ENCODE measurements at regions not wholly inside any gene's neighbourhood (a gene's known extent, or its start where the extent isn't known, plus 50 kb on each side); places are given as distances from the start of the nearest gene placed in this dataset.

DNA sequence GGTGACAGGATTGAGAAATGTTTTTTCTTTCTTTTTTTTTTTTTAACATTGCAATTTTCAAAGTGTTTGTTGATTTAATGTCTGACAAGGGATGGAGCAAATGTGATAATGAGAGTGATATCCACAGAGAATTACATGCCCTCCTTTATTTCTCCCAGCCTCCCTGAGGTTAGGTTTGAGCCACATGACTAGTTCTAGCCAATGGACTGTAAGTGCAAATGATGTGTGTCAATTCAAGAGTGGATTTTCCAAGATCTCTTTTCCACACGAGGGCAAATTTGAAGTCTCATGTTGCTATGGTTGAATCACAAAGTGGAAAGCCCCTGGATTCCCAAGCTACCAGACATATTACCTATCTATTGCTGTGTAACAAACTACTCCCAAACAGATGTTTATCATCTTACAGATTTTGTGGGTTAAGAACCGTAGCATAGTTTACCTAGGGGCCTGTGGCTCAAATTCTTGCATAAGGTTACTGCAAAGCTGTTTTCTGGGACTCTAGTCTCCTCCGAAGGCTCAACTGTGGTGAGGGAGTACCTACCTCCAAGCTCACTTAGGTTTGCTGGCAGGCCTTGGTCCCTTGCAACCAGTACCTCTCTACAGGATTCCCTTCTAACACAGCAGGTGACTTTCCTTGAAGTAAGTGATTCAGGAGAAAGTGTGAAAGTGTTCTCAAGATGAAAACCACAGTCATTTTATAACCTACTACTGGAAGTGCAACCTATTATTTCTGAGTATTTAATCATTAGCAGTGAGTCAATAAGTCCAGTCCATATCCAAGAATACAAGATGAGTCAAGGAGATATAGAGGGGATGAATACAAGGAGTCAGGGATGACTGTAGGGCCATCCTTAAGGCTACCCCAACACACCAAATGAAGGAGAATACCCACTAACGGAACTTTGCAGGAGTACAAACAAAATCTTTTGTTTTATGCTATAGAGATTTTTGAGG is 533.6 kb downstream of the PTPRC start:
- no peak for DNase-seq

DNA sequence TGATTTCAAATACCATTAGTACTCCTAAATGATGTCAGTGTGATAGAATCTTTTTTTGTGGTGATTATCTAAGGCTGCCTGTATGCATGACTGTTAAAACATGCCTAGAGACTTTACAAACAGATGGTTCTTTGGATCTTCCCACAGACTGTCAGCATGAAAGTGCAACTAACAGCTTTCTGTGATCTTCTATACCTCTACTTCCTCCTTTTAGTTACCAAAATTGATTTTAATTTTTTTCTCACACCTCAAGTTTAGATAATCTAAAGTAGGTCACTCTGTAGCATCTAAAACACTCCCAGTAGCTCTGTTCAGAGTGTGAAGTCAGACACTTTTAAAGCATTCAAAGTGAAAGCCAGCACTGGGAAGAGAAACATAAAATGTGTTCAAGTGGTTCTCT is 534.5 kb downstream of the PTPRC start:
- DNase-seq = no peak

DNA sequence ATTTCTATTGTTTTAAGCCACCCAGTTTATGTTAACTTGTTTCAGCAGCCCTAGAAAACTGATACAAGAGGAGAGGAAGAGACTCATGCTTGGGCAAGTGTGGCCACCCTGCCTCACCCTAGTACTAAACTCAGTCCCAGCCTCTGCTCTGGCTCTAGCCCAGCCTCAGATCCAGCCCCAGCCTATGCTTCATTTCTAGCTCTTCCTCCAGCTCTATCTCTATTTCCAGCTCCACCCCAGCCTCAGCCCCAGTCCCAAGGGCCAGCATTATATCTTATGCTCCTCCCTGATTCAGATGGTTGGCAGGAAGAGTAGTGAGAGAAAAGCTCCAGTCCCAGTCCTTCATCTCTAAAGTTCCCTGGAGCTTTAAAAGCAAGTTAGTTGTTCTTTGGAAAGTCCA is 535.5 kb downstream of the PTPRC start:
- DNase-seq = no peak

- DNase-seq = no peak
Measured at GRCh38 chr1:199176713-199177112, 537.9 kb downstream of the PTPRC start.

DNA sequence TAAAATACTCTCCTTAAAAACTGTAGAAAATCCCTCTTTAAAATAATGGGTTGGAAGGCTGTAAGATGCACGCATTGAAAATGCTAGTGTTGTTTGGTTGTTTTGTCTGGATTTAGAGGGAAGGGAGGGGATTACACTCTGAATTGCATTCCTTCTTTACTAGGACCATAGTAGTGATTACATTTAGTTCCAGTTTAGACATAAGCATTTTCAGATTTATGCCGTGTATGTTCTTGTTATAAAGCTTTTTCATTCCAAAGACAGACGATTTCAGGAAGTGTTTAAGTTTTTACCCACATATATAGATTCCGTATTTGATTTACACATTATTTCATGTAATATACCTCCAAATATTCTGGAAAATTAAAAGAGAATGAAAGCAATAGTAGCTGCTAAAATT is 538.4 kb downstream of the PTPRC start:
- no peak for DNase-seq

GRCh38 chr1:199178646-199179045 is 539.8 kb downstream of the PTPRC start:
- DNase-seq = no peak

DNA sequence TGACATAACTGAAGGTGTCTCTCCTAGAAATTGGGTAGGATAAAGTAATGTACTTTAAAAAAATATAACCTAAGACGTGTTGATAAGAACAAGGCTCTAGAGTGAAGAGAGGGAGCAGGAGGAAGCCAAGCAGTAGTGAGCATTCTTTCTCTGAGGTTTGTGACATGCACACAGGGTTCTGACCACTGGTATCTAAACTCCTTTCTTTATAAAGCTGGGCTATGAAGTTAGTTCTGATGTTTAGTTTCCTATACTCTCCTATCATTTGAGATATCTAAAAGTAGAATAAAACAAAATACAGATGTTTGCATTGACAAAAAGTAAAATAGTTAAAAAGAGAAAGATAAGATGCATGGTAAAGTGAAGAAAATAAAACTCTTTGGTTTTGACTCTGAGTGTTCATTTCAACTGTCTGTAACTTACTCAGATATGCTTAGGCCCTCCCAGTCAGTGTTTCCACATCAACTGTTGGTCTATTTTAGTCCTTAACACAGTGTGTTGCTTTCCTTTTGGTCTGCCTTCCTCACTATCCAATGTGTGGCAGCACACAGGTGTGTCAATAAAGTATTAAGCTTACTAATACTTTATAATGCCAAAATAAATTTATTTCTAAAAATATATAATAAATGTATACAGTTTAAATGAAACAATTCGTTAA is 543.5 kb downstream of the PTPRC start:
- DNase-seq = no peak

- DNase-seq = no peak
Measured at GRCh38 chr1:199184180-199184579, 545.3 kb downstream of the PTPRC start.

DNA sequence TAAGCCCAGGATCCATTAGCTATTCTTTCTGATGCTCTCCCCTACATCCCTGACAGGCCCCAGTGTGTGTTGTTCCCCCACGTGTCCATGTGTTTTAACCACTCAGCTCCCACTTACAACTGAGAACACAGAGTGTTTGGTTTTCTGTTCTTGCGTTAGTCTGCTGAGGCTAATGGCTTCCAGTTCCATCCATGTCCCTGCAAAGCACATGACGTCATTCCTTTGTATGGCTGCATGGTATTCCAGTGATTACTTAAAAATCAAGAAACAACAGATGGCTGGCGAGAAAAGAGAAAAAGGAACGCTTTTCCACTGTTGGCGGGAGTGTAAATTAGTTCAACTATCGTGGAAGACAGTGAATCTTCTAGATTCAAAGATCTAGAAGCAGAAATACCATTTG is 556.0 kb downstream of the PTPRC start:
- DNase-seq = no peak

DNA sequence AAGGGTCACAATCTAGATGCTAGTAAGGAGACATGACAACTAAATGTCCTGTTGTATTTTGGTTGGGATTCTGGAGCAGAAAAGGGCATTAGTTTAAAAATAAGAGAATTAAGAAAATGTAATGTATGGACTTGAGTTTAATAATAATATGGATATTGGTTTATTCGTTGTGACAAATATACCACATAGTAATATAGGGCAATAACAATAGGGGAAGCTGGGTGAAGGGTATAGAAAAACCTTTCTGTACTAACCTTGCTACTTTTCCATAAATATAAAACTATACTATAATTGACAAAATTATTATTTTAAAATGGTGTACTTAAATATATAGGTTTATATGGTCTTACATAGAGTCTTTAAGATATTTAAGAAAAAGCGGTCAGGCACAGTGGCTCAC is 558.9 kb downstream of the PTPRC start:
- DNase-seq = no peak

GRCh38 chr1:199202331-199202730 is 563.5 kb downstream of the PTPRC start:
- no peak for DNase-seq

DNA sequence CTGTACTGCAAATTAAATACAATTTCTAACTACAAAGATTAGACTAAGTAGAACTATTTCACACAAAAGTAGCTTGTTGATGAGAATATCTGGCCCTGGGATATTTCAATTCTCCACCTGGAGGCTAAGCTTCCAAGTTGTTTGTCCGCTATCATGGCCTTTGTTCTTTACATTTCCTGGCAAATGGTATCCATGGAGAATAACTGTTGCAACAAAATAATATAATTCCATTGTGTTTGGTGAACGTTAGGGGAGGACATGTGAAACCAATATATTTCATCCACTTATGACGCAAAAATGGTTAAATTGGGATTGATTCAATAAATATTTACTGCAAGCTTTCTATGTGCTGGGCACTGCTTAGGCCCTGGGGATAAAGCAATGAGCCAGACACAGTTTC is 565.4 kb downstream of the PTPRC start:
- no peak for DNase-seq

- no peak for DNase-seq
Measured at GRCh38 chr1:199205740-199206441, 567.1 kb downstream of the PTPRC start.

DNA sequence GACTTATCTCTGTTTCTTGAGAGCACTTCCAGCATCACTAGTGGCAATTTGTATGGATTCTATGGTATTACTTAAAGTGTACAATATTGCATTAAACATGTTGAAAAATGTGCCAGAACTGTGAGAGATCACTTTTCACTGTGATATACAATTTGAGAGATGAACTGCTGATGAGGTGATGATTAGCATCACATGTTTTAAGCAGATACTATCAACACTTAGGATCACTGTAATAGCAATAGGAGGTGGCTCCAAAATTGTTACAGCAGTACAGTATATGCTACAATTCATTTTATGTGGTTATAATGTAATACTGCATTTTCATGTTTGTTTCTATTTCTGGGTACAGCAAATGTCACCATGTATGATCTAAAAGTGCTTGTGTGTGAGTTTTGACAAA is 570.0 kb downstream of the PTPRC start:
- no peak for DNase-seq

DNA sequence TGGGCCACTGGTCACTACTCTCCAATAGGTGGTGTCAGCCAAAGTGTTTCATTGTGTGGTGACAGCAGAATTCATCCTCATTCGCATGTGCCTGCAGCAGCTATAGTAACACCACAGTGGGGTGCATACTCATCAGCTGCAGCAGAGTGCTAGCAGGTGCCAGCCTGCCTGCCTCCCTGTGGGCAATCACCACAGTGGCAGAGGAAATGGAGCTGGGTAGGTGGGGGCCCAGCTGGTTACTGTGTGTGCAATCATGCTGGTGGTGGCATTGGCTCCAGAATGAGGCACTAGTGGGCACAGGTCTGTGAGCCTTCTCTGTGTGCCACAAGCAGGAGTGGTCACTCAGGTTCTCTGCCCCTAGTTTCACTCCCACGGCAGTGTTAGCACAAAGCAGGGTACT is 579.2 kb downstream of the PTPRC start:
- no peak for DNase-seq

- DNase-seq = no peak
Measured at GRCh38 chr1:199218533-199218932, 579.7 kb downstream of the PTPRC start.

GRCh38 chr1:199220031-199220430 is 581.2 kb downstream of the PTPRC start:
- no peak for DNase-seq

GRCh38 chr1:199221371-199222150 is 582.7 kb downstream of the PTPRC start:
- DNase-seq = no peak

DNA sequence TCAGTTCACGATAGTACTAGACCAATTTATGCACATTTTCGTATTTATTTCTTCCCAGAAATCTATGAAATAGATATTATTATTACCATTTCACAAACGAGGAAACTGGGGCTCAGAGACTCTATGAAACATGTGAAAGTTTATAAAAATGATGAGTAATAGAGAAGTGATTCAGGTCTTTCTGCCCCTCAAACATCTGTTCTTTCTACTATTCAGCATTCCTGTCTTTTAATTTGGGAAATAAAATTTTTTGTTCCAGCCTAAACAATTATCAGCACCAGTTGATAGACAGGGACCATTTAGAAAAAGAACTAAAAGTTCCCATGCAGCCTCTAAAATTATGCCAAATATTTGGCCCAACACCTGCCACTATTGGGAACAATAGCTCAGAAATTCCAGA is 585.1 kb downstream of the PTPRC start:
- DNase-seq = no peak

GRCh38 chr1:199226163-199226562 is 587.3 kb downstream of the PTPRC start:
- peak; percentile 13 for DNase-seq

- DNase-seq = no peak
Measured at GRCh38 chr1:199242147-199242546, 603.3 kb downstream of the PTPRC start.

DNA sequence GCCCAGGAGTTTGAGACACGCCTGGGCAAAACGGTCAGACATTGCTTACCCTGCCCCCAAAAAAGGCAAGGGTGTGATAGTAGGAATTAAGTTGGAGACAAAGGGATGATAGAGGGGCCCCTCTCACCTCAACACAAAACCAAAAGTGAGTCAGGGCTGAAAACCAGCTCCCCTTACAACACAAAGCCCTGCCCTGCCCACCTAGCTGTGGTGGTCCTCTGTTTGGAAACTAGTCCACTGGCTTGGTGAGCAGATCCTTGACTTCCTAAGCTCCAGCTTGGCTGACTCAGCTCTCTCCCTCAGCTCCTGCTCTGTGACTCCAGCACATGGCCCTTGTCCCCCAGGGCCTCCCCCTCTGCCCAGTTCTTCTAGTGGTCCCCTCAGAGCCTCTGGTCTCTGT is 603.8 kb downstream of the PTPRC start:
- DNase-seq = no peak

Measured in stimulated activated CD4-positive, alpha-beta T cell treated with anti-CD3 and anti-CD28 coated beads, Interleukin-1b, Interleukin-23, amount 100 ng/mL, for 48 hours (primary cell).